Loucy (cell line): ENCODE measurements at regions not wholly inside any gene's neighbourhood (a gene's known extent, or its start where the extent isn't known, plus 50 kb on each side); places are given as distances from the start of the nearest gene placed in this dataset.

Experiments used
- EZH2phosphoT487 ChIP-seq: fragments of 200-600 bp; IDR thresholded peaks from 2 replicates; pipeline ENCODE4 v1.6.1; 2018; ENCODE audit warnings: antibody characterized with exemption, mild to moderate bottlenecking, moderate library complexity, borderline replicate concordance
- TF ChIP-seq, protein P1 (sequence below): fragments of 200-600 bp; sonication (generic); conservative IDR thresholded peaks from 2 replicates; pipeline ENCODE4 v1.5.1; 2014; ENCODE audit warnings: mild to moderate bottlenecking, antibody characterized with exemption, low read length

DNA sequence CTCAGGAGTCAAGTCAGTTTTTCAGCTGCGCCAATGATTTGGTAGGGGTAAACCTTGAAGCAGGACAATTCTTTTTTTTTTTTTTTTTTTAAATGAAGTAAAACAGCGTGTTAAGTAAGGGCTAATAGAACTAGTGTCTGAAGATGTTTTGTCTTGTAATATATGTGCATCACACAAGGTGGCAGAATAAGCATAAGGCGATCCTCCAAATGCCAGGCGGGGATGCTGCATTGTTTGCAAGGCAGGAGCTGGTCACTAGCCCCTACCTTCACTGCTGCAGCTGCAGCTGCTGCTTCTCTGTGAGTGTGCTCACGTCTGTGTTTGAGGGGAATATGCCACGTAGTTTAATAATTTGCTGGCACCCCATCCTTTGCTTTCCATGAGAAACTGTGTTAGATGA lies 272.7 kb upstream of the MAP3K7 start:
- TF ChIP-seq EZH2phosphoT487: no peak
- TF ChIP-seq, protein P1, sequence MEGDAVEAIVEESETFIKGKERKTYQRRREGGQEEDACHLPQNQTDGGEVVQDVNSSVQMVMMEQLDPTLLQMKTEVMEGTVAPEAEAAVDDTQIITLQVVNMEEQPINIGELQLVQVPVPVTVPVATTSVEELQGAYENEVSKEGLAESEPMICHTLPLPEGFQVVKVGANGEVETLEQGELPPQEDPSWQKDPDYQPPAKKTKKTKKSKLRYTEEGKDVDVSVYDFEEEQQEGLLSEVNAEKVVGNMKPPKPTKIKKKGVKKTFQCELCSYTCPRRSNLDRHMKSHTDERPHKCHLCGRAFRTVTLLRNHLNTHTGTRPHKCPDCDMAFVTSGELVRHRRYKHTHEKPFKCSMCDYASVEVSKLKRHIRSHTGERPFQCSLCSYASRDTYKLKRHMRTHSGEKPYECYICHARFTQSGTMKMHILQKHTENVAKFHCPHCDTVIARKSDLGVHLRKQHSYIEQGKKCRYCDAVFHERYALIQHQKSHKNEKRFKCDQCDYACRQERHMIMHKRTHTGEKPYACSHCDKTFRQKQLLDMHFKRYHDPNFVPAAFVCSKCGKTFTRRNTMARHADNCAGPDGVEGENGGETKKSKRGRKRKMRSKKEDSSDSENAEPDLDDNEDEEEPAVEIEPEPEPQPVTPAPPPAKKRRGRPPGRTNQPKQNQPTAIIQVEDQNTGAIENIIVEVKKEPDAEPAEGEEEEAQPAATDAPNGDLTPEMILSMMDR: peak; percentile 44
